GM10266 (cell line): ENCODE measurements at regions not wholly inside any gene's neighbourhood (a gene's known extent, or its start where the extent isn't known, plus 50 kb on each side); places are given as distances from the start of the nearest gene placed in this dataset.

ENCODE experiments used
- DNase-seq: peaks from one replicate; pipeline ENCODE4 v3.0.0; 2012; ENCODE audit errors: extremely low spot score
- CTCF ChIP-seq: IDR thresholded peaks from 2 replicates; pipeline ENCODE4 v1.5.1; 2012; ENCODE audit warnings: mild to moderate bottlenecking, low read depth; ENCODE audit not compliant: control insufficient read depth, insufficient read depth; ENCODE audit errors: missing control alignments

GRCh38 chr19:28989739-28990138, 223.2 kb downstream of the UQCRFS1 start:
- TF ChIP-seq CTCF: no peak
- DNase-seq: no peak

GRCh38 chr19:28988066-28988465, 224.9 kb downstream of the UQCRFS1 start:
- DNase-seq: no peak
- TF ChIP-seq CTCF: no peak

- no peak for DNase-seq
- no peak for TF ChIP-seq CTCF
Observed at GRCh38 chr19:28987177-28987576, 225.8 kb downstream of the UQCRFS1 start.

- no peak for TF ChIP-seq CTCF
- no peak for DNase-seq
Observed at GRCh38 chr19:28985201-28985600, 227.8 kb downstream of the UQCRFS1 start.

GRCh38 chr19:28984315-28984714, 228.6 kb downstream of the UQCRFS1 start:
- TF ChIP-seq CTCF: no peak
- no peak for DNase-seq

- TF ChIP-seq CTCF: no peak
- no peak for DNase-seq
Observed at GRCh38 chr19:28983430-28983829, 229.5 kb downstream of the UQCRFS1 start.

- DNase-seq: no peak
- TF ChIP-seq CTCF: no peak
Observed at GRCh38 chr19:28981994-28982393, 231.0 kb downstream of the UQCRFS1 start.
